Fibroblast of skin of left biceps (primary cell): ENCODE measurements at regions not wholly inside any gene's neighbourhood (a gene's known extent, or its start where the extent isn't known, plus 50 kb on each side); places are given as distances from the start of the nearest gene placed in this dataset.

Experiments
- DNase-seq, 2 experiments: peaks; one replicate each; pipeline ENCODE4 v3.0.0-alpha.2; 2013; ENCODE audit warnings: low read depth in 2 of 2

GRCh38 chr5:118778941-118779340 is 209.4 kb downstream of the DTWD2 start:
- no peak for DNase-seq

- no peak for DNase-seq
Observed at GRCh38 chr5:118777189-118777736, 211.1 kb downstream of the DTWD2 start.

GRCh38 chr5:118776755-118777154 is 211.6 kb downstream of the DTWD2 start:
- no peak for DNase-seq

GRCh38 chr5:118775790-118776499 is 212.4 kb downstream of the DTWD2 start:
- no peak for DNase-seq

- no peak for DNase-seq
Observed at GRCh38 chr5:118768607-118769175, 219.7 kb downstream of the DTWD2 start.

GRCh38 chr5:118762291-118762690 is 226.1 kb downstream of the DTWD2 start:
- DNase-seq: no peak

- no peak for DNase-seq
Observed at GRCh38 chr5:118761814-118762213, 226.5 kb downstream of the DTWD2 start.

- no peak for DNase-seq
Observed at GRCh38 chr5:118752969-118753368, 235.4 kb downstream of the DTWD2 start.

GRCh38 chr5:118736396-118736795 is 252.0 kb downstream of the DTWD2 start:
- DNase-seq: no peak

- no peak for DNase-seq
Observed at GRCh38 chr5:118733394-118733793, 255.0 kb downstream of the DTWD2 start.

GRCh38 chr5:118728191-118728590 is 260.2 kb downstream of the DTWD2 start:
- no peak for DNase-seq

- DNase-seq: no peak
Observed at GRCh38 chr5:118726891-118727290, 261.5 kb downstream of the DTWD2 start.

- DNase-seq: no peak
Observed at GRCh38 chr5:118723021-118723338, 265.4 kb downstream of the DTWD2 start.

- no peak for DNase-seq
Observed at GRCh38 chr5:118722122-118723020, 266.0 kb downstream of the DTWD2 start.

GRCh38 chr5:118711727-118712126 is 276.6 kb downstream of the DTWD2 start:
- no peak for DNase-seq

GRCh38 chr5:118705959-118706667 is 282.2 kb downstream of the DTWD2 start:
- DNase-seq: no peak

GRCh38 chr5:118703241-118703640 is 285.1 kb downstream of the DTWD2 start:
- no peak for DNase-seq

GRCh38 chr5:118701791-118702190 is 286.6 kb downstream of the DTWD2 start:
- DNase-seq: no peak

GRCh38 chr5:118700510-118700909 is 287.8 kb downstream of the DTWD2 start:
- no peak for DNase-seq

- DNase-seq: no peak
Observed at GRCh38 chr5:118698774-118699173, 289.6 kb downstream of the DTWD2 start.

- no peak for DNase-seq
Observed at GRCh38 chr5:118696076-118696475, 292.3 kb downstream of the DTWD2 start.

GRCh38 chr5:118692811-118693342 is 295.5 kb downstream of the DTWD2 start:
- no peak for DNase-seq
